ENCODE measurements at regions not wholly inside any gene's neighbourhood (a gene's known extent, or its start where the extent isn't known, plus 50 kb on each side); places are given as distances from the start of the nearest gene placed in this dataset.
"Not testable (repeated sequence)": the region's sequence is repeated elsewhere in the genome, so short reads cannot be mapped to it uniquely, and the experiment has no call there.

DNA sequence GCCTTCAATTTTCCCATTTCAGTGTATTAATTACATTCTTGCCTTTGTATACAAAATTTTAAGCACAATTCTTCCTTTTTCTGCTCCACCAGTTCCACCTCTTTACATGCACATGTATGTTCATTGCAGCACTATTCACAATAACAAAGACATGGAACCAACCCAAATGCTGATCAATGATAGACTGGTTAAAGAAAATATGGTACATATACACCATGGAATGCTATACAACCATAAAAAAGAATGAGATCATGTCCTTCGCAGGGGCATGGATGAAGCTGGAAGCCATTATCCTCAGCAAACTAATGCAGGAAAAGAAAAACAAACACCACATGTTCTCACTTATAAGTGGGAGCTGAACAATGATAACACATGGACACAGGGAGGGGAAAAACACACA, 400.1 kb upstream of the ESRRG start:
- H3K4me3 ChIP-seq (ENCODE audit: extremely low read depth, insufficient read depth, low read length, poor library complexity, severe bottlenecking): not testable (repeated sequence)
- no CpG with 5 or more reads among the region's 1 CpG for WGBS, 2 experiments (ENCODE audit: insufficient coverage in 2 of 2)

GRCh38 chr1:217117973-217118465, 394.8 kb upstream of the ESRRG start:
- H3K4me1 ChIP-seq (ENCODE audit: control insufficient read depth, insufficient read depth, low read length, poor library complexity, severe bottlenecking): no peaks in the 10 kb centered on the region
- H3K36me3 ChIP-seq (ENCODE audit: control insufficient read depth, insufficient read depth, low read length): no peaks in the 10 kb centered on the region
- H3K9me3 ChIP-seq (ENCODE audit: control insufficient read depth, low read length): no peaks in the 10 kb centered on the region
- H3K27ac ChIP-seq (ENCODE audit: low read depth, low read length, severe bottlenecking): no peak overlapping the region
- no peak overlapping the region for H3K4me3 ChIP-seq (ENCODE audit: extremely low read depth, insufficient read depth, low read length, poor library complexity, severe bottlenecking)

More for the DNA sequence above, 400.1 kb upstream of the ESRRG start:
- not testable (repeated sequence) for H3K9me3 ChIP-seq (ENCODE audit: control insufficient read depth, low read length); H3K36me3 ChIP-seq (ENCODE audit: control insufficient read depth, insufficient read depth, low read length); H3K27ac ChIP-seq (ENCODE audit: low read depth, low read length, severe bottlenecking); H3K4me1 ChIP-seq (ENCODE audit: control insufficient read depth, insufficient read depth, low read length, poor library complexity, severe bottlenecking)

DNA sequence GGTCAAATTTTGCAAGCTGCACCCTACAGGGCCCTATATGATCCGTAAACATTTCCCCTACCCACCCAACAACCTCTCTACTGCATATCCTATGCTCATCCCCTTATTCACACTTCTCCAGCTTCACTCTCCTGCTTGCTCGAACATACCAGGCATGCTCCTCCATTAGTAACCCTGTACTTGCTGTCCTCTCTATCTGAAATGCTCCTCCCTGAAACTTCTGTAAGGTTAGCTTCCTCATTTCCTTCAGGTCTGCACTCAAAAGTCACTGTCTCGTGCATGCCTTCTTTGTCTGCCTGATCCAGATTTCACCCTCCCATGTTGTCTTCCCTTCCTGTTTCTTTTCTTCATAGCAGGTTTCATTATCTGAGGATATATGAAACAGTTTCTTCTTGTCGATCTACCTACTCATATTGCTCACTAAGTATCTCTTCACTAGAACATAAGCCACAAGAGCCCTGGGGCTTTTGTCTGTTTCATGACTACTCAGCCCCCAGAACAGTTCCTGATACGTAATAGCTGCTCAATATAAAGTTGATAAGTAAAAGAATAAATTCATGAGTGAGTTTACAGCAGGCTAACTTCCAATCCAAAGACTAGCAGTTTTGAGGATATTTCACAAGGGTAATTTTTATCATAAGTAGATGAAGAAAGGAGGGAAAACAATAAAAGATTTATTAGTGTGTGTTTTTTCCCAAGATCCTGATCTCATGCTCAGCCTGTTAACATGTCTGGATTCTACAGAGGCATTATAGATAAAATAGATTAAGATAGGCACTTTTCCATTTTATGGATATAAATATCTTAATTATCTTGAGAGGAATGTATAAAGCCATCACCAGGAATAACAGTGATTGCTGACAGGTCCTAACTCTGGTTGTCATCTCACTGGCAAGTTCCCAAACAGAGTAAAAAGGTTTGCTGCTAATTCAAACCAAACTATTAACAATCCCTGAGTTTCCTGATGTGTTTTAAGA, 392.5 kb upstream of the ESRRG start:
- Histone ChIP-seq H3K27ac (ENCODE audit: low read depth, low read length, severe bottlenecking) (no peak overlapping the region), H3K4me1 (ENCODE audit: control insufficient read depth, insufficient read depth, low read length, poor library complexity, severe bottlenecking) (no peaks in the 10 kb centered on the region), H3K9me3 (ENCODE audit: control insufficient read depth, low read length) (no peaks in the 10 kb centered on the region), H3K36me3 (ENCODE audit: control insufficient read depth, insufficient read depth, low read length) (no peaks in the 10 kb centered on the region), H3K4me3 (ENCODE audit: extremely low read depth, insufficient read depth, low read length, poor library complexity, severe bottlenecking) (no peak overlapping the region)
- WGBS, 2 experiments (ENCODE audit: insufficient coverage in 2 of 2): 73 to 82% methylated on average over 2 to 4 of the region's 5 CpGs

- Histone ChIP-seq H3K9me3 (ENCODE audit: control insufficient read depth, low read length) (no peaks in the 10 kb centered on the region), H3K27ac (ENCODE audit: low read depth, low read length, severe bottlenecking) (no peak overlapping the region), H3K36me3 (ENCODE audit: control insufficient read depth, insufficient read depth, low read length) (no peaks in the 10 kb centered on the region), H3K4me1 (ENCODE audit: control insufficient read depth, insufficient read depth, low read length, poor library complexity, severe bottlenecking) (no peaks in the 10 kb centered on the region), H3K4me3 (ENCODE audit: extremely low read depth, insufficient read depth, low read length, poor library complexity, severe bottlenecking) (no peak overlapping the region)
- WGBS, 2 experiments (ENCODE audit: insufficient coverage in 2 of 2): 83% methylated on average over 1 of the region's 1 CpG
Measured at GRCh38 chr1:217109928-217110327, 386.7 kb upstream of the ESRRG start.

DNA sequence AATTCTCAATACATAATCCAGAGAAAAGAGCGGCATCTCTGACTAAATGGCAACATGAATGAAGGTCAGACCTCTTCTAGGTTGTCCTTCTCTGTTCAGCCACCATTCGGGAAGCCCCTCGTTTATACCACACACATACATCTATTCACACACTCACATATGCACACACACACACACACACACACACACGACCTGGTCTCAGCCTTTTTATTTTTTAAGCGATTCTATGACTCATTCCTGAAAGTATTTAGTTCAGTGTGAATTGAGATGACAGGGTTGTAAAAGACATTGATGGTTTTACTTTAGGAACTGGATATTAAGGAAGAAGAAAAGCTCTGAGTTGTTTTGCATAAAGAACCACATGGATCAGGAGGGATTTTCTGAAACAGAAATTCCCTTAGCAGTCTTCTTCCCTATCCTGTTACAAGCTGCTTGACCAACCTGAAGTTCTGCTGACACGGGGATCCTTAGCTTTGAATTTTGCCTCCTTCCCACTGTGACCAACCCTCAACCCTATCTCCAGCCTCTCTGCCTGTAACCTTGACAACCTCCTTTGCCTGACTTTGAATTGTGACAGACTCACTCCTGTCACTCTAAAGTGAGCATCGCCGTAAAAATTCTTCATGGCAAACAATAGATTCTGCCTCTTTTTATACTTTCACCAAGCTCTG, 383.1 kb upstream of the ESRRG start:
- H3K27ac ChIP-seq (ENCODE audit: low read depth, low read length, severe bottlenecking): no peak overlapping the region
- no peaks in the 10 kb centered on the region for H3K9me3 ChIP-seq (ENCODE audit: control insufficient read depth, low read length)
- H3K36me3 ChIP-seq (ENCODE audit: control insufficient read depth, insufficient read depth, low read length): no peaks in the 10 kb centered on the region
- H3K4me3 ChIP-seq (ENCODE audit: extremely low read depth, insufficient read depth, low read length, poor library complexity, severe bottlenecking): no peak overlapping the region
- H3K4me1 ChIP-seq (ENCODE audit: control insufficient read depth, insufficient read depth, low read length, poor library complexity, severe bottlenecking): no peaks in the 10 kb centered on the region
- 69 to 77% methylated on average over 4 to 7 of the region's 8 CpGs for WGBS, 2 experiments (ENCODE audit: insufficient coverage in 2 of 2)

- WGBS, 2 experiments (ENCODE audit: insufficient coverage in 2 of 2): 91 to 100% methylated on average over 3 to 5 of the region's 5 CpGs
- Histone ChIP-seq H3K27ac (ENCODE audit: low read depth, low read length, severe bottlenecking) (no peak overlapping the region), H3K4me3 (ENCODE audit: extremely low read depth, insufficient read depth, low read length, poor library complexity, severe bottlenecking) (no peak overlapping the region), H3K4me1 (ENCODE audit: control insufficient read depth, insufficient read depth, low read length, poor library complexity, severe bottlenecking) (no peaks in the 10 kb centered on the region), H3K36me3 (ENCODE audit: control insufficient read depth, insufficient read depth, low read length) (no peaks in the 10 kb centered on the region), H3K9me3 (ENCODE audit: control insufficient read depth, low read length) (no peaks in the 10 kb centered on the region)
Measured at GRCh38 chr1:217105437-217105836, 382.2 kb upstream of the ESRRG start.

GRCh38 chr1:217097819-217098218, 374.6 kb upstream of the ESRRG start:
- H3K4me3 ChIP-seq (ENCODE audit: extremely low read depth, insufficient read depth, low read length, poor library complexity, severe bottlenecking): no peak overlapping the region
- no peaks in the 10 kb centered on the region for H3K4me1 ChIP-seq (ENCODE audit: control insufficient read depth, insufficient read depth, low read length, poor library complexity, severe bottlenecking)
- H3K36me3 ChIP-seq (ENCODE audit: control insufficient read depth, insufficient read depth, low read length): no peaks in the 10 kb centered on the region
- no peak overlapping the region for H3K27ac ChIP-seq (ENCODE audit: low read depth, low read length, severe bottlenecking)
- H3K9me3 ChIP-seq (ENCODE audit: control insufficient read depth, low read length): no peaks in the 10 kb centered on the region

DNA sequence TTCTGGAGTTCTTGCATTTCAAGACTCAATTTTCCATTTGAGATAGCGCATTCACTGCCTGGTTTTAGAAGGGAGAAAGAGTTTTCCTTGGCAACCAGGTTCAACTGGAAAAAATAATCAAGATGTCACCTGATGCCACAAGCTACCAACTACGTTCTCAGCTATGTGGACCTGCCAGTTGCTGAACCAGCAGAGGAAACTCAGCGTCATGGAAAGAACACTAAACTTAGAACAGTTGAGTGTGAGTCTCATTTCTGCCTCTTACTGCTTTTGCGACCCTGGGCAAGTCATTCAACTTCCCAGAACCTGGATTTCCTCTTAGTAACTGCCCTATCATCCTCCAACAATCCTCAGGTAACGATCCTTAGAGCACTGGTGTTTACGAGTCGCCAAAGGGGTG, 373.0 kb upstream of the ESRRG start:
- no peaks in the 10 kb centered on the region for H3K36me3 ChIP-seq (ENCODE audit: control insufficient read depth, insufficient read depth, low read length)
- WGBS, 2 experiments (ENCODE audit: insufficient coverage in 2 of 2): 87 to 95% methylated on average over 6 to 7 of the region's 7 CpGs
- H3K9me3 ChIP-seq (ENCODE audit: control insufficient read depth, low read length): no peaks in the 10 kb centered on the region
- no peak overlapping the region for H3K27ac ChIP-seq (ENCODE audit: low read depth, low read length, severe bottlenecking)
- peaks cover 6% of the 10 kb centered on the region for H3K4me1 ChIP-seq (ENCODE audit: control insufficient read depth, insufficient read depth, low read length, poor library complexity, severe bottlenecking)
- H3K4me3 ChIP-seq (ENCODE audit: extremely low read depth, insufficient read depth, low read length, poor library complexity, severe bottlenecking): no peak overlapping the region

GRCh38 chr1:217095050-217095622, 371.9 kb upstream of the ESRRG start:
- Histone ChIP-seq H3K9me3 (ENCODE audit: control insufficient read depth, low read length) (no peaks in the 10 kb centered on the region), H3K36me3 (ENCODE audit: control insufficient read depth, insufficient read depth, low read length) (no peaks in the 10 kb centered on the region), H3K27ac (ENCODE audit: low read depth, low read length, severe bottlenecking) (no peak overlapping the region), H3K4me1 (ENCODE audit: control insufficient read depth, insufficient read depth, low read length, poor library complexity, severe bottlenecking) (peaks cover 17% of the 10 kb centered on the region), H3K4me3 (ENCODE audit: extremely low read depth, insufficient read depth, low read length, poor library complexity, severe bottlenecking) (no peak overlapping the region)
- 93 to 94% methylated on average over 2 of the region's 2 CpGs for WGBS, 2 experiments (ENCODE audit: insufficient coverage in 2 of 2)

- H3K36me3 ChIP-seq (ENCODE audit: control insufficient read depth, insufficient read depth, low read length): no peaks in the 10 kb centered on the region
- no peak overlapping the region for H3K27ac ChIP-seq (ENCODE audit: low read depth, low read length, severe bottlenecking)
- peaks cover 25% of the 10 kb centered on the region for H3K4me1 ChIP-seq (ENCODE audit: control insufficient read depth, insufficient read depth, low read length, poor library complexity, severe bottlenecking)
- WGBS, 2 experiments (ENCODE audit: insufficient coverage in 2 of 2): 89 to 97% methylated on average over 2 to 4 of the region's 4 CpGs
- no peak overlapping the region for H3K4me3 ChIP-seq (ENCODE audit: extremely low read depth, insufficient read depth, low read length, poor library complexity, severe bottlenecking)
- no peaks in the 10 kb centered on the region for H3K9me3 ChIP-seq (ENCODE audit: control insufficient read depth, low read length)
Measured at GRCh38 chr1:217091561-217091960, 368.3 kb upstream of the ESRRG start.
